ENCODE measurements at regions not wholly inside any gene's neighbourhood (a gene's known extent, or its start where the extent isn't known, plus 50 kb on each side); places are given as distances from the start of the nearest gene placed in this dataset.

GRCh38 chr9:95666096-95666784 lies 149.5 kb upstream of the PTCH1 start:
- no peak for DNase-seq

GRCh38 chr9:95653246-95653645 lies 136.5 kb upstream of the PTCH1 start:
- no peak for DNase-seq

- DNase-seq, result no peak
Measured at GRCh38 chr9:95650720-95651119, 133.9 kb upstream of the PTCH1 start.

- DNase-seq, result no peak
Measured at GRCh38 chr9:95649801-95650213, 133.0 kb upstream of the PTCH1 start.

GRCh38 chr9:95648225-95648624 lies 131.5 kb upstream of the PTCH1 start:
- no peak for DNase-seq

DNA sequence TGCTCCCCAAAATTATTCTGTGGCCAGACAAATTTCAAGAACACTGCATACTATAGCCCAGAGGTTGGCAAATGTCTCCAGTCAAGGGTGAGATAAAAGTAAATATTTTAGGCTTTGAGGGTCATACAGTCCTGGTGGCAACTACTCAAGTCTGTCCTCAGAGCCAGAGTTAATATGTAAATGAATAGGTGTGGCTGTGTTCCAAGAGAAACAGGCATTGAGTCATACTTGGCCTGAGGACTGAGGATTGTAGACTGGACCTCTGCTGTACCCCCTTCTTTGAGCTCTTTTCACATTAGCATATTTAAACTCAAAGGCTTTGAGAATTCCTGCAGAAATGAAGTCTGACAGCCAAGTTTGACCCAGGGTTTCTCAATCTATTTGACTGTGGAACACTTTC lies 129.2 kb upstream of the PTCH1 start:
- no peak for DNase-seq

DNA sequence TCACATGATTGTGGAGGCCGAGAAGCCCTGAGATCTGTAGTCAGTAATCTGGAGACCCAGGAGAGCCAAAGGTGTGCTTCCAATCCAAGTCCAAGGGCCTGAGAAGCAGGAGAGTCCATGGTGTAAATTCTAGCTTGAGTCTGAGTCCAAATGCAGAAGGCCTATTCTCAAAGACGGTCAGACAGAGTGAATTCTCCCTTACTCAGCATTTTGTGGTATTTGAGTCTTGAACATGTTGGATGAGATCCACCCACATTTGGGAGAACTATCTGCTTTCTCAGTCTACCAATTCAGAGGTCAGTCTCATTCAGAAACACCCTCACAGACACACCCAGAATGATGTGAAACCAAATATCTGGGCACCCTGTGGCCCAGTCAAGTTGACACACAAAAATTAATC lies 128.8 kb upstream of the PTCH1 start:
- no peak for DNase-seq

DNA sequence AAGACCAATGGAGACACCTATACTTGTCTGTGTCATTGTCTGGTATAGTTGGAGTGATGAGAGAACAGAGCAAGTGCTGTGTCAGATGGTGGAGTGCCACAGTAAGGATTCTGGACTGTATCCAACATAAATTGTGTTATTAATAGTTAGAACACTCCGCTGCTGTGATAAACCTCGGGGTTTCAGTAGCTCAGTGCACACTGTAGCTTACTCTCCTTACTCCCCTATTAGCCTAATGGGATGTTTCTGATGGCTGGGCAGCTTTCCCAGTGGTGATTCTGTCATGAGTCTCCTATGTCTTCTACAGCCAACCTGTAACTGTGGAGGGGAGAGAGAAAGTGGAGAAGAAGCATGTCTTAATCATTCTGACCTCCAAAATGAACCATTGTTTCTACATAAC lies 127.6 kb upstream of the PTCH1 start:
- DNase-seq, result no peak

- no peak for DNase-seq
Measured at GRCh38 chr9:95643619-95644018, 126.8 kb upstream of the PTCH1 start.

GRCh38 chr9:95642189-95642588 lies 125.4 kb upstream of the PTCH1 start:
- no peak for DNase-seq

DNA sequence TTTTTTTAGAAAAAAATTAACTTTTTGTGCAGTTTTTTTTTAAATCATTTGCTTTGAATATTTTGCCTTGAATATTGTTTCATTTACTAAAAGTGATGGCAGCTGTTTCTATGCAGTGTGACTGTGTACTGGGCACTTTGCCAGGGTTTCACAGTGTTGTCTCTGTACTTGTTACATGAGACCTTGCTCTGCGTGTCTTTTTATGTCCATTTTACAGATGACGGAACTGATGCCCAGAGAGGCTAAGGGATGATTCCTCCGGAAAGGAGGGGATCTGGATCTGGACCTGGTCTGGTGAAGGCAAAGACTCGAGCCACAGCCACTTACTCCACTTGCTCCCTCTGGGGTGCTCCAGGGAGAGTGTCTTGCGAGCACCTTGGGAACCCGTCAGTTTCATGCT lies 124.8 kb upstream of the PTCH1 start:
- no peak for DNase-seq

DNA sequence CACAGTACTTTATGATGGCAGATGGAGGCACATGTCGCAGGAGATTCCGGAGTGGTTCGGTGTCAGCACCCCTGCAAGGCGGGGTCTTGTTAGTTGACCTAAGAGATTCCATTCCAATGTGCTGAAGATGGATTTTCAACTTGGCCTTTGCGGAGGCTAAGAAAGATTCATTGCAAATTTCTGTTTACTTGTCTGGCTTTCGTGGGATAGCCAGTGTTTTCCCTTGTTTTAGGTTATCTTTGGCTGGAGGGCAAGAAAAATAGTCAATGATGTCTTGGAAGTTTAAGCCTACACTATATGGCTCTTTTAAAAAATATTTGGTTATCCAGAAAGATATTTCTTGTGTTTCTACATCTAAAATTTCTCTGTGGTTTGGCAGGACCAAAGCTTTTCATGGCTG lies 123.6 kb upstream of the PTCH1 start:
- no peak for DNase-seq

DNA sequence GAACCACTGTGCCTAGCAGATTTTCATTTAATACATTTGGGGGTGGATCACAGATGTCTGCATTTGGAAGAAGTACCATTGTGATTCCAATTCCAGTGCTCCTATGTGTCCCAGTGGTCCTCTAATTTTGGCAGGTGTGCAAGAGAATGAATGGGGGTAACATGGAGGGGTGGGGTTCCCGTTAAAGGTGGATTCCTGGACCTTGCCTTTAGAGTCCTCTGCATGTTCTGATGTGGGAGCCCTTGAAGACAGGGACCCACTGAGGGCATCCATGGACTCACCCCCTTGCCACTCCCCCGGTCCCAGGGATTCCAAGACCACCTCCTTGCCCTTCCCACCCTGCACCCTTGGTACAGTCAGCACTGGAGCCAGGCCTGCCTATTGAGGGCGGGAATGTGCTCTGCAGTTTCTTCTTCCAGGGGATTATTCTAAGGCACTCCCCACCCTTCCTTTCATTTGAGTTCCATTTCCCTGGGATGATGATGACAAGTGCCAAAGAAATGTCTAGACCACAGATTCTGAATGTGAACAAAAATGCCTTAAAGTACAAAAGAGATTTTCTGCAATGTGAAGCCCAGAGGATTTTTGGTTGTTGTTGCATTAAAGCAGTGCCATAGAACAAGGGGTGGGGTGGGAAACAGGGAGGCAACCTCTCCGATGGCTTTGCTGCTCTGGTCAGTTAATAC lies 119.4 kb upstream of the PTCH1 start:
- no peak for DNase-seq

GRCh38 chr9:95634536-95634935 lies 117.8 kb upstream of the PTCH1 start:
- no peak for DNase-seq

DNA sequence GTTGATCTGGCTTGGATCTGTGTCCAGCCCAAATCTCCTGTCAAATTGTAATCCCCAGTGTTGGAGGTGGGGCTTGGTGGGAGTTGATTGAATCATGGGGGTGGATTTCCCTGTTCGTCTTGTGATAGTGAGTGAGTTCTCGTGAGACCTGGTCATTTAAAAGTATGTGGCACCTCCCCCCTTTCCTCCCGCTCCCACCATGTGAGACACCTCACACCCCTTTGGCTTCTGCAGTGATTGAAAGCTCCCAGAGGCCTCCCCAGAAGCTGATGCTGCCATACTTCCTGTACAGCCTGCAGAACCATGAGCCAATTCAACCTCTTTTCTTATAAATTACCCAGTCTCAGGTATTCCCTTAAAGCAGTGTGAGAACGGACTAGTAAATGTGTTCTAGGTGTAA lies 117.3 kb upstream of the PTCH1 start:
- DNase-seq, result no peak

GRCh38 chr9:95629585-95629984 lies 112.8 kb upstream of the PTCH1 start:
- DNase-seq, result no peak

DNA sequence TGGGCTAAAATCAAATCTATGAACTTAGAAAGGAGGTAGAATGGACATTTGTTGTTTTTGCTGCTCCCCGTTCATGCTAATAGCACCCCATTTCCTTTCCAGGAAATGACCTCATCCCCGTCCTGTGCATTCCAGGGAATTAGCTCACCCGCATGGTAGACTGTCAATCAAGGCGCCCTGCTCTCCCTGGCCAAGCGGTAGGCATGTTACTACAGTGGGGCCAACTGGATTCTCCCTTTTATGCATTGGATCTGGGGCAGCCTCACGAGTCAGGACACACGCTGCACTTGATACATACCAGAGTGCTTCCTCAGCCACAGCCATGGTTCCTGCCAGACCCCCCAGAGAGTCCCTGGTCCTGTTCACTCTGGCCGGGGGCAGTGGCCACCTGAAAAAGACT lies 111.0 kb upstream of the PTCH1 start:
- DNase-seq, result no peak

GRCh38 chr9:95626885-95627558 lies 110.3 kb upstream of the PTCH1 start:
- no peak for DNase-seq

- DNase-seq, result no peak
Measured at GRCh38 chr9:95626341-95626740, 109.6 kb upstream of the PTCH1 start.

DNA sequence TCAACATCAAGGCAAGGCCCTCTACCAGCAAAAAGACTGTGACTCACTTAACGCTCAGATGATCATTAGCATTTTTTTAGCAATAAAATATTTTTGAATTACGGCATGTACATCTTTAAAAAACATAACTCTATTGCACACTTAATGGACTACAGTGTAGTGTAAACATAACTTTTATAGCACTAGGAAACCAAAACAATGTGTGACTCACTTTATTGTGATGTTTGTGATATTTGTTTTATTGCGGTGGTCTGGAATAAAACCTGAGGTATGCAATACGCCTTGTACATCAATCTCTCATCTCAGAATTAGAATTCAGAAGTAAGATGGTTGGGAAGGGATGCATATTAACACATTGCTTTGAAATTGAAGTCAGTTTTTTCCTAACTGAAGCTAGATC lies 106.9 kb upstream of the PTCH1 start:
- DNase-seq, result no peak

- DNase-seq, result no peak
Measured at GRCh38 chr9:95620722-95621121, 104.0 kb upstream of the PTCH1 start.

GRCh38 chr9:95620314-95620713 lies 103.5 kb upstream of the PTCH1 start:
- no peak for DNase-seq

DNA sequence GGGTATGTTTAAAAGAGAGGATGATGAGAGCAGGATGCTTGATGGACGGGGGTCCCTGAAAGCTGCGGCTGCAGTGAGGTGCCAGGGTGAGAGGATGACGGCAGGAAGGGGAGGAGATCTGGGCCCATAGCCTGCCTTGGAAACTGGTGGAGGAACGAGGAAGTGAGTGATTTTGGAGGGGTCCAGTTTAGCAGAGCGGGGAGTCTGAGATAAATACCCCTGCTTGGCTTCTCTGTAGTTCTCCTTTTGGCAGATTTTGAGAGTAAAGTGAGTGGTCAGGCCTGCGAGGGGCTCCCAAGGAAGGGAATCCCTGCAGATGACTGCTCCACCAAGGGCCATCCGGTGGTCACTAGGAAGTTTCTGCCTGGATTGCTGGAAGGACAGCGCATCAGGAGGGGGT lies 98.5 kb upstream of the PTCH1 start:
- no peak for DNase-seq

- DNase-seq, result no peak
Measured at GRCh38 chr9:95613670-95614069, 96.9 kb upstream of the PTCH1 start.

All from NCI-H774 (cell line).